ENCODE measurements at regions not wholly inside any gene's neighbourhood (a gene's known extent, or its start where the extent isn't known, plus 50 kb on each side); places are given as distances from the start of the nearest gene placed in this dataset.
"Not testable (repeated sequence)": the region's sequence is repeated elsewhere in the genome, so short reads cannot be mapped to it uniquely, and the experiment has no call there.

DNA sequence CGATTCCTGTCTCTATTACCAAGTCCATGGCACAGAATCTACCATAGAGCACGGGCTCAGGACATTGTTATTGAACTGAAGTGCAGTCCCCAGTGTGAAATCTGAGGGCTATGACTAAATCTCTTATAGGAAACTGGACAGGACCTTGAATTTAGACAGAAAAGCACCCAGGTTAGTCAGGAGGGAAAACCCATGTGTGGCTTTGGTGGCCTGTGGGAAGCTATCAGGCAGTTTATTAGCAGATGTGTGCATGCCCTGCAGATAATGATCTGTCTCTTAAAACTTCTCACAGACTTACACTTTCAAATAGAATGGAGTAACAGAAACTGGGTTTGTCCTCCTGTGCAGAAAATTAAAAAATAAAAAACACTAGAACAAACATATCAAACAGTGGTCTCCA, 610.0 kb upstream of the RAB6C start:
- DNase-seq: no peak

- no peak for DNase-seq
These were observed 605.0 kb upstream of the RAB6C start for GRCh38 chr2:129374452-129374851.

DNA sequence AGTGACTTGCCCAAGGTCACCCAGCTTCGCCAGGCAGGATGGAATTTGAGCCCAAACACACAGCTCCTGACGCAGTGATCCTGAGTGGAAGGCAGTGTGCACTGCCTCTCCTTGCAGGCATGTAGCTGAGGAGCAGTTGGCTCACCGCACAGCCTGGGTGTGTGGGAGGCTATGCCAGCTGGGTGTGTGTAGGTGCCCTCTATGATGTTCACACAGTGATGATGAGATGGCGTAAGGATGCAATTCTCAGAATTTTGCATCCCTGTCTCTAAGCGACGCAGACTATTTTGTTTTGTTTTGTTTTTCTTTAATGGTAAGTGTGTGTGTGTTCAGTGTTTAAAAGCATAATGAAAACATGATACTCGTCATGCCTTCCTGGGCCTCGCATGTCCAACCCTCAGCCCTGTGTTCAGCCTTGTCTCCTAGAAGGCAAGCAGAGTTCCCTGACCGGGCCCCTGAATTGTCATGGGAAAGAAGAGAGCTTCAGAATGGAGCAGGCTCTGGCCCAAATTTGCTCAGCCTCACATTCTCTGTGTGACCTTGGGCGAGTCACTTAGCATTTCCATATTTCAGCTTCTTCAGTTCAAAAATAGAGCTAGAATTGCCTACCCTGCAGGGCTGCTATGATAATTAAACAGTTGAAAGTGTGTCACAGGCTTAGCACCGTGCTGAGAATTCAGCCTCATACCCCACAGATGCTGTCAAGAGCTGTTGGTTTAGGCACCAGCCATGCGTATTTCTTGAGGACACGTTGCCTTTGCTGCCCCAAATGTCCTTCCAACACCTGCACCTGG, 603.6 kb upstream of the RAB6C start:
- no peak for DNase-seq

DNA sequence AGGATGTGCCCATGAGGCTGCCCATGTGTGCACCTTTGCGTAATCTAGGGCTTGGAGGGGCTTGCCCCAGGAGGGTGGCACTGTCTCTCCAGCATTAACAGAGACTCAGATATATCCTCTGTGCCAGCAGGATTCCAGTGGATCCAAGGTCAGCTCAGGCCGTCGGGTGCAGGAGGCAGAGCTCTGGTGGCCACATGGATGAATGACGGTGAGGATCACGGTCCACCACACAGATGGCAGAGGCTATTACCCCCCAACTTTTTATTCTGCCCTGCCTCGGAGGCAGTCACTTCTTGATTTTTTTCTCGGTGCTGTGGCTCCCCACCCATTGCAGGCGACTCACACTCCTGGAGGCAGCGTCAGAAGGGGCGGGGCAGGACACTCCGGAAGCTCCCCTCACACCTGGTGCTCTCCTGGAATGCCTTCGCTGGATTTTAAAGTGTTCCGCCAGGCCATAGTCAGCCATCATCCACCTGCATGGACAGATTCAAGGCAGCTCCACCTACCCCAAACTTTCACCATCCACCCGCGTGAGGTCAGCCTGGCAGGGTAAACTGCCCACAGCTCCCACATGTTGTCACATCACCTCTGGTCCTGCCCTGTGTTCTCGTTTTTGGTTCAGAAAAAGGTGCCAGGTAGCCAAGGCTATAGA, 602.9 kb upstream of the RAB6C start:
- DNase-seq: no peak

DNA sequence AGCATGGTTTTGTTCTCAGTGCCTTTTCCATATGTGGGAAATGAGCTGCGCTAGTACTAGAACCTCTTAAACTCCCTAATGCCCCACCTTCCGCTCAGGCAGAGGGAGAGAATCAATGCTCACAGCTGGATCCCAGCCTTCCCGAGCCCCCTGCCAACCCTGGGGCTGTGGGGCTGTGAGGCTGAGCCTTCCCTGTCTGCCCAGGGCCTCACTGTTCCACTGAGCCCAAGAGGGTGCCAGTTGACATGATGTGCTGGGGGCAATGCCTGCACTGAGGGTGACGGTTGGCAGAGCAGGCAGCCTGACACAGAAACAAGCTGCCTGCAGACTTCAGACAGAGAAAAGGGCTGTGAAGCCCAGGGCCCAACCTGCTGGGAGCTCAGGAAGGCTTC, 602.4 kb upstream of the RAB6C start:
- no peak for DNase-seq

GRCh38 chr2:129378186-129378585, 601.3 kb upstream of the RAB6C start:
- DNase-seq: no peak

DNA sequence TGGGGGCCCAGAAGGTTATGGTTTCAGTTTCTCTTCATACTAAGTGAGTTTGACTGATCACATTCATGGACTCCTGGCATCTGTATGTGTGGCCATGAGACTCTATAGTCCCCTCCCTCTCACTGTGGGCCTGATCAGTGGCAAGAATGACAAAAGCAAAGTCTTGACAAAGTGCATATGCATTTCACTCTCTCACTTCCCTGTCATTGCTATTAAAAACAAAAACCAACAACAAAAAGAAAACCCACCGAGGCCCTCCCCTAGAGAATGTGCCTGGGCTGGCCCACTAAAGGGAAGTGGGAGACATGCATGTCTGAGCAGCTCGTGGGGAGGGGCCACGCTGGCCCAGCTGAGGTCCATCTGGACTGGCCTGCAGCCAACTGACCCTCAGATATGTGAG, 600.1 kb upstream of the RAB6C start:
- DNase-seq: no peak

DNA sequence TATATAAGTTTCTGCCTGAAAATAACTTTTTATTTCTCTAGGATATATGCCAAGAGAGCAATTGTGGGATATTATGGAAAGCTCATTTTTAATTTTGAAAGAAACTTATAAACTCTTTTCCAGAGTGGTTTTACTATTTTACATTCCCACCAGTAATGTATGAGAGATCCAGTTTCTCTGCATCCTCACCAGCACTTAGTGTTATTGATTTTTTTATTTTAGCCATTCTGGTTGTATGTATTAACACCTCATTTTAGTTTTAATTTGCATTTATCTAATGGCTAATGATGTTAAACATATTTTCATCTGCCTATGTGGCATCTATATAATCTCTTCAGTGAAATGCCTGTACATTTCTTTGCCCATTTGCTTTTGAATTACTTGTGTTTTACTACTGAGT, 597.7 kb upstream of the RAB6C start:
- no peak for DNase-seq

DNA sequence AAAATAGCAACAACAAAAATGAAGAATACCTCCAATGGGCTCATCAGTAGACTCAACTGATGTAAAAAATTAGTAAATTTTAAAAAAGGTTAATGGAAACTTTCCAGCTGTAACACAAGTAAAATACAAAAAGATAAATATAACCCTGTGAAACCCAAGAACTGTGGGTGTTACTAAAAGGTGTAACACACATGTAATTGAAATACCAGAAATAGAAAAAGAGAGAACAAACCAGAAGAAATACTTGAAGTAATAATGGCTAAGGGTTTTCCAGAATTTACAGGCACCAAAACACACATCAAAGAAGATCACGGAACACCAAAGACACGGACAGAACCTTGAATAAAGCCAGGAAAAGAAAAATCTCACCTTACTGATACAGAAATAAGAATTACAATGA, 590.6 kb upstream of the RAB6C start:
- no peak for DNase-seq

DNA sequence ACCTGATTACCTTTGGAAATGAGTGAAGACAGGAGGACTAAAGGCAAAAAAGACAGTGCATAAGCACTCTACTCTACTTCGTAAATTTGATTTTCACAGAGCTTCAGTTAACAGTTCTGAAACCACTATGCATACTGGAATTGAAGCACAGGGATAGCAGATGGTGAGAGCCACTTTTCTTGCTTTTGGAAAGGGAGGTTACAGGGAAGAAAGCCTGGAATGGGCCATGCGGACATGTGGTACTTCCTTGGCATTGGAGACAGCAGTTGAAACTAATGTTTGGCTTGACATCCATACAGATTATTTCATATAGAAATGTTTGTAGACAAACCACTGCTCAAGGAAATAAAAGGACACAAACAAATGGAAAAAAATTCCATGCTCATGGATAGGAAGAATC, 585.6 kb upstream of the RAB6C start:
- no peak for DNase-seq

DNA sequence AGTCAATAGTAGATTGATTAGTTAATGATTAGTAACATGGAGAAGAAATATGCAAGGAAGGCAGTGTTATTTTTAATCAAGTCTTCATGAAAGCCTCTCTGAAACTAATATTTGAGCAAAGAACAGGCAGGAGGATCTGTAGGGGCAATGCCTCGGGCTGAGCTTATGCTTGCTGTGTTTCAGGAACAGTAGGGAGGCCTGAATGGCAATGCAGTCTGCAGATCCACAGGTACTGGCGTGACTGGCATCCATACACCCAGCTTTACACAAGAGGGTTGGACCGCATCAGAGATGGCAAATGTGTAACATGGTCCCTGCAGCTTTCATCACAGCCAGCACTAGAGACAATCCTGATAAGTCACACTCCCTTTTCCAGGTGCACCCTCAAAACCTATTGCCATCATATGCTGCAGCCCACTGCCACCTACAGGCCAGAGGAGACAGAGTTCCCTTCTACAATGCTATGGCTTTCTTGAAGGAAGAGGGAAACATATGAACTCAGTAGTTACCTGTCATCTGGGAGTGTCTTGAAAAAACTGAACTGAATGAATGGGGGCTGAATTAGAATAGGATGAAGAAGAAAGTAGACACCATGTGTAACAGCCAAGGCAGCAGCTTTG, 582.4 kb upstream of the RAB6C start:
- DNase-seq: no peak

DNA sequence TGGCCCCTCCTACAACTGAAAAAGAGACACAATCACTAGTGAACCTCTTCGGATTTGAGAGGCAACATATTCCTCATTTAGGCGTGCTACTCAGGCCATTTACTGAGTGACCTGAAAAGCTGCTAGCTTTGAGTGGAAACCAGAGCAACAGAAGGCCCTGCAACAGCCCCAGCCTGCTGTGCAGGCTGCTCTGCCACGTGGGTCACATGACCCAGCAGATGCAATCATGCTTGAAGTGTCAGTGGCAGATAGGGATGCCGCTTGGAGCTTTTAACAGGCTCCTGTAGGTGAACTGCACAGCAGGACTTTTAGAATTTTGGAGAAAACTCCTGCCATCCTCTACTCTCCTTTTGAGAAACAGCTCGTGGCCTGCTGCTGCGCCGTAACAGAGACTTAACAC, 578.6 kb upstream of the RAB6C start:
- no peak for DNase-seq

GRCh38 chr2:129402076-129402475, 577.4 kb upstream of the RAB6C start:
- no peak for DNase-seq

GRCh38 chr2:129404000-129404685, 575.3 kb upstream of the RAB6C start:
- DNase-seq: no peak

DNA sequence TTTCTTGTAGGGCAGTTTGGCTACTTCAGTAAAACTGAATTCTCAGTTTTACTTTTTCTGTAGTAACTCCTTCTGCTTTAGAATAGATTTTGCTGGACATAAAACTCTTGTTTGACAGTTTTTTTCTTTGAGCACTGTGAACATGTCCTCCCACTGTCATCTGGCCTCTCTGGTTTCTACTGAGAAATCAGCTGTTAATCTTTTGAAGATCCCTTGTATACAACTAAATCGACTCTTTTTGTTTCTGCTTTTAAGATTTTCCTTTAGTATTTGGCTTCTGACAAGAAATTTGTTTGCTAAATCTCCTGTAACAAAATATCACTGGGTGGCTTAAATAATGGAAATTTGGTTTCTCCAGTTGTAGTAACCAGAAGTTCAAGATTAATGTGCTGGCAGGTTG, 570.9 kb upstream of the RAB6C start:
- DNase-seq: no peak

DNA sequence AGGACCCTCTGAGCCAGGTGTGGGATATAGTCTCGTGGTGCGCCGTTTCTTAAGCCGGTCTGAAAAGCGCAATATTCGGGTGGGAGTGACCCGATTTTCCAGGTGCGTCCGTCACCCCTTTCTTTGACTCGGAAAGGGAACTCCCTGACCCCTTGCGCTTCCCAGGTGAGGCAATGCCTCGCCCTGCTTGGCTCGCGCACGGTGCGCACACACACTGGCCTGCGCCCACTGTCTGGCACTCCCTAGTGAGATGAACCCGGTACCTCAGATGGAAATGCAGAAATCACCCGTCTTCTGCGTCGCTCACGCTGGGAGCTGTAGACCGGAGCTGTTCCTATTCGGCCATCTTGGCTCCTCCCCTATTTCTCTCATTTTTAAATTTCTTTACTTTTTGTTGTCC, 562.4 kb upstream of the RAB6C start:
- not testable (repeated sequence) for DNase-seq

- no peak for DNase-seq
These were observed 557.4 kb upstream of the RAB6C start for GRCh38 chr2:129422028-129422427.

- DNase-seq: no peak
These were observed 551.3 kb upstream of the RAB6C start for GRCh38 chr2:129428086-129428660.

GRCh38 chr2:129430911-129431310, 548.6 kb upstream of the RAB6C start:
- DNase-seq: no peak

GRCh38 chr2:129431881-129432280, 547.6 kb upstream of the RAB6C start:
- DNase-seq: no peak

GRCh38 chr2:129436809-129437208, 542.7 kb upstream of the RAB6C start:
- DNase-seq: no peak

DNA sequence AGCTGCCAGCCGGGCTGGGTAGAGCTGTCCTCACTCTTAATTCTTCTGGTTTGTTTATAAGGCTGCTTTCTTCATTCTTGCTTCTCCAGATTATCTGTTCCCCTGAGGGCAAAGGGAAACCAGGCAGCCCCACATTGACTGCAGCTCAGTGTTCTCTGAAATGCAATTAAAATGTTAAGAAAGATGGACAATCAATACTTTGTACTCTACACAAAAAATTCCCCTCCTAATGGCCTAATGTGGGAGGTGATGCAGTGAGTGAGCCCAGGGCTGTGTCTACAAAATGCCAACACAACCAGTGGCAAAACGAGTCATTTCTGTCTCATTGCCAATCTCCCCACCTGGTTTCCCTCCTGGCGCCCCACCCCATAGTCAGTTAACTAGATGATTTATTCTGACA, 541.7 kb upstream of the RAB6C start:
- DNase-seq: no peak

DNA sequence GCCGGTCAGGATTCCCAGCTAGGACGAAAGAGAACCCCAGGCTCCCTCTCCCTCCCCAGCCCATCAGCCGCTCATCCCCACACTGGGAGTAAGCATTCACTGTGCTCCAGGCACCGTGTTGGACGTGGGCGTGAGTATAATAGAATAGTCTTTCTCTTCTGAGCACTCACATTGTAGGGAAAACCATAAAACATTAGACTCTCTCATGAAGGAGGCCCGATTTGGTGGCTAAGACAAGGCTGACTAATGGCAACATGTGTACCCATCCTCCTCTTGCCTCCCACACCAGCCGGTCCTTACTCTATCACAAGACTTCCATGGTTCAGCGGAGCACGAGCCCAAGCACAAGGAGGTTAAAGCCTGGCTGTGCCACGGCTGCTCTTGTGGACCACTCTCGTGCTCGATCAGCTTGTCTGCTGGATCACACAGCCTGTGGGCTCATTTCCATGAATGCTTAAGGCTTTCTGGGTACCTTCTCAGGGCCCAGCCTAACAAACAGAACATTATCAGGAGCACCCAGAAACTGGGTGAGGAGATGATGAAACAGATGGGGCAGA, 540.9 kb upstream of the RAB6C start:
- DNase-seq: no peak

Data from GOT3 (cell line).